Fibroblast of pulmonary artery (primary cell): ENCODE measurements at regions not wholly inside any gene's neighbourhood (a gene's known extent, or its start where the extent isn't known, plus 50 kb on each side); places are given as distances from the start of the nearest gene placed in this dataset.

Source experiments
- DNase-seq: peaks from one replicate; pipeline ENCODE4 v3.0.0-alpha.2; 2010; ENCODE audit warnings: low read depth
- H3K4me3 ChIP-seq: replicated peaks from 2 replicates; pipeline ENCODE4 v1.5.1; 2011; ENCODE audit warnings: low read depth, mild to moderate bottlenecking, control low read depth, low read length, moderate library complexity
- CTCF ChIP-seq: IDR thresholded peaks from 2 replicates; pipeline ENCODE4 v1.5.1; 2011; ENCODE audit warnings: mild to moderate bottlenecking, control low read depth, low read length, inconsistent platforms; ENCODE audit errors: missing control alignments

- no peak for TF ChIP-seq CTCF
- H3K4me3 ChIP-seq = no peak overlapping the region
- DNase-seq = no peak
These were observed 123.6 kb upstream of the LHX8 start for GRCh38 chr1:75010547-75010946.

GRCh38 chr1:75014250-75014649 lies 119.9 kb upstream of the LHX8 start:
- no peak overlapping the region for H3K4me3 ChIP-seq
- DNase-seq = no peak
- no peak for TF ChIP-seq CTCF

- no peak for TF ChIP-seq CTCF
- no peak for DNase-seq
- no peak overlapping the region for H3K4me3 ChIP-seq
These were observed 111.2 kb upstream of the LHX8 start for GRCh38 chr1:75023005-75023404.

GRCh38 chr1:75034376-75034775 lies 99.8 kb upstream of the LHX8 start:
- no peak for TF ChIP-seq CTCF
- no peak overlapping the region for H3K4me3 ChIP-seq
- no peak for DNase-seq

GRCh38 chr1:75035536-75035935 lies 98.7 kb upstream of the LHX8 start:
- no peak for DNase-seq
- no peak for TF ChIP-seq CTCF
- H3K4me3 ChIP-seq = no peak overlapping the region

GRCh38 chr1:75053207-75053606 lies 81.0 kb upstream of the LHX8 start:
- DNase-seq = no peak
- TF ChIP-seq CTCF = no peak
- no peak overlapping the region for H3K4me3 ChIP-seq

GRCh38 chr1:75058424-75058823 lies 75.8 kb upstream of the LHX8 start:
- H3K4me3 ChIP-seq = no peak overlapping the region
- no peak for DNase-seq
- TF ChIP-seq CTCF = no peak
